ENCODE measurements at regions not wholly inside any gene's neighbourhood (a gene's known extent, or its start where the extent isn't known, plus 50 kb on each side); places are given as distances from the start of the nearest gene placed in this dataset.

- TF ChIP-seq CTCF (conservative IDR thresholded peaks at IDR 0.05; ENCODE audit: low read length), result no peak
- TF ChIP-seq EZH2phosphoT487 (IDR thresholded peaks at IDR 0.05; ENCODE audit: borderline replicate concordance, low read depth, low read length), result no peak
Observed at GRCh38 chr5:168066536-168067208, 224.8 kb upstream of the WWC1 start.
